Activated CD4-positive, alpha-beta memory T cell treated with anti-CD3 and anti-CD28 coated beads for 36 hours (primary cell): ENCODE measurements at regions not wholly inside any gene's neighbourhood (a gene's known extent, or its start where the extent isn't known, plus 50 kb on each side); places are given as distances from the start of the nearest gene placed in this dataset.

Source experiments
- CTCF ChIA-PET: fragments of 350-600 bp; sonication (Branson Sonifier 250); formaldehyde crosslinking; loops from one replicate; lab custom pipeline; 2021; ENCODE audit warnings: antibody characterized with exemption, inconsistent platforms; lab: Charles Lee
- POLR2A ChIA-PET: fragments of 350-600 bp; sonication (Branson Sonifier 250); formaldehyde crosslinking; loops from one replicate; lab custom pipeline; 2021; ENCODE audit warnings: antibody characterized with exemption; lab: Charles Lee
- DNase-seq: peaks from one replicate; pipeline ENCODE4 v3.0.0-alpha.2; 2020
- H3K27ac Mint-ChIP-seq: one replicate; pipeline ENCODE4 v1.8.0; 2021; ENCODE audit warnings: mixed read lengths
- H3K27me3 Mint-ChIP-seq: one replicate; pipeline ENCODE4 v1.8.0; 2021; ENCODE audit warnings: mixed read lengths
- H3K36me3 Mint-ChIP-seq: one replicate; pipeline ENCODE4 v1.8.0; 2021; ENCODE audit warnings: mixed read lengths
- H3K4me1 Mint-ChIP-seq: one replicate; pipeline ENCODE4 v1.8.0; 2021; ENCODE audit warnings: low read depth, mixed read lengths
- H3K4me3 Mint-ChIP-seq: one replicate; pipeline ENCODE4 v1.8.0; 2021; ENCODE audit warnings: mild to moderate bottlenecking, mixed read lengths
- H3K9me3 Mint-ChIP-seq: one replicate; pipeline ENCODE4 v1.8.0; 2021; ENCODE audit warnings: mixed read lengths
- intact Hi-C: fragments of 100-400 bp; cut with micrococcal nuclease; formaldehyde crosslinking; loops from one replicate; pipeline ENCODE4 v1.15.1; 2023

- H3K36me3 Mint-ChIP-seq: no peaks in the 10 kb centered on the region
- no peak overlapping the region for H3K27ac Mint-ChIP-seq
- no peak overlapping the region for H3K4me3 Mint-ChIP-seq
- no peaks in the 10 kb centered on the region for H3K27me3 Mint-ChIP-seq
- no peak for DNase-seq
- intact Hi-C loops: loop anchor here (2.0 kb wide), 1 partner anchor 426 kb away; no protein-coding TSS in a partner anchor
- POLR2A ChIA-PET: no interaction called here
- H3K9me3 Mint-ChIP-seq: peaks cover 10% of the 10 kb centered on the region
- CTCF ChIA-PET: interaction anchor here (0.6 kb wide), 1 partner anchor 31 kb away, joined by 3 read pairs; no protein-coding TSS in a partner anchor
- no peaks in the 10 kb centered on the region for H3K4me1 Mint-ChIP-seq
Measured at GRCh38 chr4:64584981-64585557, 175.8 kb upstream of the TECRL start.

- DNase-seq: no peak
- Mint-ChIP-seq H3K27me3 (no peaks in the 10 kb centered on the region), H3K9me3 (peaks cover under 1% of the 10 kb centered on the region), H3K4me1 (no peaks in the 10 kb centered on the region), H3K4me3 (no peak overlapping the region), H3K36me3 (no peaks in the 10 kb centered on the region), H3K27ac (no peak overlapping the region)
- intact Hi-C loops: loop anchor here (2.0 kb wide), 1 partner anchor 425 kb away; no protein-coding TSS in a partner anchor
- CTCF ChIA-PET: no interaction called here
- POLR2A ChIA-PET: no interaction called here
Measured at GRCh38 chr4:64584125-64584524, 174.9 kb upstream of the TECRL start.

GRCh38 chr4:64582492-64582891 lies 173.2 kb upstream of the TECRL start:
- Mint-ChIP-seq H3K36me3 (no peaks in the 10 kb centered on the region), H3K9me3 (no peaks in the 10 kb centered on the region), H3K27ac (no peak overlapping the region), H3K4me3 (no peak overlapping the region), H3K4me1 (no peaks in the 10 kb centered on the region), H3K27me3 (no peaks in the 10 kb centered on the region)
- no peak for DNase-seq
- CTCF ChIA-PET: no interaction called here
- intact Hi-C loops: no loop called here
- POLR2A ChIA-PET: no interaction called here

- no peaks in the 10 kb centered on the region for H3K36me3 Mint-ChIP-seq
- intact Hi-C loops: no loop called here
- no peaks in the 10 kb centered on the region for H3K27me3 Mint-ChIP-seq
Measured at GRCh38 chr4:64581422-64581821, 172.2 kb upstream of the TECRL start.

GRCh38 chr4:64564126-64564525 lies 154.9 kb upstream of the TECRL start:
- intact Hi-C loops: no loop called here
- ChIA-PET POLR2A (no interaction called here), CTCF (no interaction called here)
- no peaks in the 10 kb centered on the region for H3K36me3 Mint-ChIP-seq
- no peaks in the 10 kb centered on the region for H3K4me1 Mint-ChIP-seq
- no peaks in the 10 kb centered on the region for H3K27me3 Mint-ChIP-seq
- DNase-seq: no peak
- no peak overlapping the region for H3K4me3 Mint-ChIP-seq
- H3K27ac Mint-ChIP-seq: no peak overlapping the region
- no peaks in the 10 kb centered on the region for H3K9me3 Mint-ChIP-seq

More at GRCh38 chr4:64581422-64581821, 172.2 kb upstream of the TECRL start:
- Mint-ChIP-seq H3K4me3 (no peak overlapping the region), H3K27ac (no peak overlapping the region), H3K4me1 (no peaks in the 10 kb centered on the region), H3K9me3 (no peaks in the 10 kb centered on the region)
- no peak for DNase-seq
- ChIA-PET CTCF (no interaction called here), POLR2A (no interaction called here)

- CTCF ChIA-PET: no interaction called here
- Mint-ChIP-seq H3K27me3 (no peaks in the 10 kb centered on the region), H3K36me3 (no peaks in the 10 kb centered on the region), H3K4me1 (no peaks in the 10 kb centered on the region), H3K4me3 (no peak overlapping the region), H3K27ac (no peak overlapping the region), H3K9me3 (no peaks in the 10 kb centered on the region)
- POLR2A ChIA-PET: no interaction called here
- intact Hi-C loops: no loop called here
- DNase-seq: no peak
Measured at GRCh38 chr4:64559571-64559970, 150.3 kb upstream of the TECRL start.

- Mint-ChIP-seq H3K27me3 (no peaks in the 10 kb centered on the region), H3K27ac (no peak overlapping the region), H3K4me3 (no peak overlapping the region), H3K9me3 (no peaks in the 10 kb centered on the region), H3K36me3 (no peaks in the 10 kb centered on the region), H3K4me1 (no peaks in the 10 kb centered on the region)
- CTCF ChIA-PET: no interaction called here
- intact Hi-C loops: no loop called here
- no peak for DNase-seq
- POLR2A ChIA-PET: no interaction called here
Measured at GRCh38 chr4:64551125-64551524, 141.9 kb upstream of the TECRL start.

GRCh38 chr4:64545593-64545992 lies 136.3 kb upstream of the TECRL start:
- Mint-ChIP-seq H3K4me3 (no peak overlapping the region), H3K4me1 (no peaks in the 10 kb centered on the region)
- CTCF ChIA-PET: no interaction called here

GRCh38 chr4:64539234-64539849 lies 130.1 kb upstream of the TECRL start:
- Mint-ChIP-seq H3K4me3 (no peak overlapping the region), H3K4me1 (no peaks in the 10 kb centered on the region), H3K27me3 (no peaks in the 10 kb centered on the region), H3K27ac (no peak overlapping the region), H3K36me3 (no peaks in the 10 kb centered on the region), H3K9me3 (no peaks in the 10 kb centered on the region)
- DNase-seq: peak; percentile 24
- ChIA-PET CTCF (interaction anchor here (0.6 to 2.0 kb wide), 8 partner anchors 10 to 1466 kb away, joined by 3 to 5 read pairs (median 4); no protein-coding TSS in a partner anchor), POLR2A (no interaction called here)
- intact Hi-C loops: loop anchor here (1.0 kb wide), 1 partner anchor 381 kb away; no protein-coding TSS in a partner anchor

More at GRCh38 chr4:64545593-64545992, 136.3 kb upstream of the TECRL start:
- H3K36me3 Mint-ChIP-seq: no peaks in the 10 kb centered on the region
- intact Hi-C loops: no loop called here
- no peaks in the 10 kb centered on the region for H3K27me3 Mint-ChIP-seq
- DNase-seq: no peak
- no peaks in the 10 kb centered on the region for H3K9me3 Mint-ChIP-seq
- H3K27ac Mint-ChIP-seq: no peak overlapping the region
- POLR2A ChIA-PET: no interaction called here

- POLR2A ChIA-PET: no interaction called here
- intact Hi-C loops: no loop called here
Measured at GRCh38 chr4:64538219-64538618, 129.0 kb upstream of the TECRL start.

GRCh38 chr4:64533637-64534036 lies 124.4 kb upstream of the TECRL start:
- no peaks in the 10 kb centered on the region for H3K36me3 Mint-ChIP-seq
- H3K9me3 Mint-ChIP-seq: no peaks in the 10 kb centered on the region
- intact Hi-C loops: no loop called here
- DNase-seq: no peak
- H3K27ac Mint-ChIP-seq: no peak overlapping the region
- POLR2A ChIA-PET: no interaction called here
- CTCF ChIA-PET: no interaction called here
- no peaks in the 10 kb centered on the region for H3K27me3 Mint-ChIP-seq
- no peak overlapping the region for H3K4me3 Mint-ChIP-seq
- H3K4me1 Mint-ChIP-seq: no peaks in the 10 kb centered on the region

More at GRCh38 chr4:64538219-64538618, 129.0 kb upstream of the TECRL start:
- DNase-seq: no peak
- Mint-ChIP-seq H3K36me3 (no peaks in the 10 kb centered on the region), H3K4me1 (no peaks in the 10 kb centered on the region), H3K9me3 (no peaks in the 10 kb centered on the region), H3K27ac (no peak overlapping the region), H3K27me3 (no peaks in the 10 kb centered on the region), H3K4me3 (no peak overlapping the region)
- CTCF ChIA-PET: interaction anchor here (1.1 to 2.0 kb wide), 3 partner anchors 11 to 25 kb away, joined by 3 to 5 read pairs (median 3); no protein-coding TSS in a partner anchor

- no peak overlapping the region for H3K4me3 Mint-ChIP-seq
Measured at GRCh38 chr4:64533159-64533558, 123.9 kb upstream of the TECRL start.

More at GRCh38 chr4:64533159-64533558, 123.9 kb upstream of the TECRL start:
- intact Hi-C loops: no loop called here
- Mint-ChIP-seq H3K36me3 (no peaks in the 10 kb centered on the region), H3K27ac (no peak overlapping the region), H3K4me1 (no peaks in the 10 kb centered on the region), H3K27me3 (no peaks in the 10 kb centered on the region), H3K9me3 (no peaks in the 10 kb centered on the region)
- ChIA-PET CTCF (no interaction called here), POLR2A (no interaction called here)
- no peak for DNase-seq
